Esophagus muscularis mucosa (tissue), 3 donors: ENCODE measurements at regions not wholly inside any gene's neighbourhood (a gene's known extent, or its start where the extent isn't known, plus 50 kb on each side); places are given as distances from the start of the nearest gene placed in this dataset.

Experiments used
- POLR2AphosphoS5 ChIP-seq, 2 donors: sonication (generic); formaldehyde crosslinking; IDR thresholded peaks; one replicate each; pipeline ENCODE4 v1.6.1; 2017; ENCODE audit warnings: antibody characterized with exemption in 2 of 2
- TF ChIP-seq, protein P1 (sequence below), 3 experiments: fragments of 200-600 bp in 2 of 3; fragments of 450-650 bp in 1 of 3; sonication (generic) in 2 of 3; IDR thresholded peaks; one replicate each; pipeline ENCODE4 v1.5.1; 2017 to 2019; ENCODE audit warnings: antibody characterized with exemption in 3 of 3, mild to moderate bottlenecking in 2 of 3, moderate library complexity in 1 of 3

DNA sequence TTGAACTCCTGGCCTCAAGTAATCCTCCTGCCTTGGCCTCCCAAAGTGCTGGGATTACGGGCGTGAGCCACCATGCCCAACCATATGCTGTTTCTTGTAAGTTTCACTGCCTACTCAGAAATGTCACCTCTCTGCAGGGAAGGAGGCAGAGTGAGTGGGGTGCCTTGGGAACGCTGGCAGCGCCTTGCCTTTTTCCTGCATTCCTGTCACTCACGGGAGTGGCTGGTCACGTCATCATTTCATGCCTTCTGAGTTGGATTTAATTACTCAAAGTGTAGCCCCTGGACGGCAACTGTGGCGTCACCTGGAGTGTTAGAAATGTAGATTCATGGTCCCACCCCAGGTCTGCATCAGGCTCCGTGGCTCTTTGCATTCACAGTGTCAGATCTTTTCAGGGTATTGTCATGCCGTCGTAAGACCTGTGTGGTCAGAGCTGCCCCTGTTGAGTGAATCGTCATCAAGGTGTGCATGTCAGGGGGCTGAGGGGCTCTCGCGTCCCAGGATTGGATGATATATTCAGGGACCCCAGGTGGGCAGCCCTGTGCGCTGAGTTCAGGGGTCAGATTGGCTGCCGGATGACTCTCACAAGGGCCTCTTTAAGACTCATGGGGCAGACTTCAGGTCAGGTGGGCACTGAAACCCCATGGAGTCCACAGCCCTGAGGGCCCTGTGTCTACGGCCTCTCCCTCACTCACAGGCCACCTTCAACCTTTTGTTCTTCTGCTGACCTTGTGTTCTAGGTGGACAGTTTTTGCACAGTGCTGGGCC lies 65.9 kb upstream of the KLHL25 start:
- no peak for TF ChIP-seq POLR2AphosphoS5 (IDR thresholded peaks at IDR 0.05)
- TF ChIP-seq, protein P1, sequence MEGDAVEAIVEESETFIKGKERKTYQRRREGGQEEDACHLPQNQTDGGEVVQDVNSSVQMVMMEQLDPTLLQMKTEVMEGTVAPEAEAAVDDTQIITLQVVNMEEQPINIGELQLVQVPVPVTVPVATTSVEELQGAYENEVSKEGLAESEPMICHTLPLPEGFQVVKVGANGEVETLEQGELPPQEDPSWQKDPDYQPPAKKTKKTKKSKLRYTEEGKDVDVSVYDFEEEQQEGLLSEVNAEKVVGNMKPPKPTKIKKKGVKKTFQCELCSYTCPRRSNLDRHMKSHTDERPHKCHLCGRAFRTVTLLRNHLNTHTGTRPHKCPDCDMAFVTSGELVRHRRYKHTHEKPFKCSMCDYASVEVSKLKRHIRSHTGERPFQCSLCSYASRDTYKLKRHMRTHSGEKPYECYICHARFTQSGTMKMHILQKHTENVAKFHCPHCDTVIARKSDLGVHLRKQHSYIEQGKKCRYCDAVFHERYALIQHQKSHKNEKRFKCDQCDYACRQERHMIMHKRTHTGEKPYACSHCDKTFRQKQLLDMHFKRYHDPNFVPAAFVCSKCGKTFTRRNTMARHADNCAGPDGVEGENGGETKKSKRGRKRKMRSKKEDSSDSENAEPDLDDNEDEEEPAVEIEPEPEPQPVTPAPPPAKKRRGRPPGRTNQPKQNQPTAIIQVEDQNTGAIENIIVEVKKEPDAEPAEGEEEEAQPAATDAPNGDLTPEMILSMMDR (IDR thresholded peaks at IDR 0.05) = no peak
